Hepatocyte (in vitro differentiated cells): ENCODE measurements at regions not wholly inside any gene's neighbourhood (a gene's known extent, or its start where the extent isn't known, plus 50 kb on each side); places are given as distances from the start of the nearest gene placed in this dataset.

Source experiments
- CTCF ChIP-seq: fragments of 200-600 bp; sonication (generic); IDR thresholded peaks from 2 replicates; pipeline ENCODE4 v1.5.1; 2016; ENCODE audit warnings: antibody characterized with exemption, mild to moderate bottlenecking; ENCODE audit not compliant: poor library complexity
- EZH2 ChIP-seq: fragments of 200-600 bp; sonication (generic); IDR thresholded peaks from 2 replicates; pipeline ENCODE4 v1.6.1; 2016; ENCODE audit warnings: antibody characterized with exemption, mild to moderate bottlenecking, borderline replicate concordance

- no peak for TF ChIP-seq CTCF
- no peak for TF ChIP-seq EZH2
Measured at GRCh38 chr13:22944378-22944777, 236.4 kb upstream of the SGCG start.
